Body of pancreas (tissue), 4 donors: ENCODE measurements at regions not wholly inside any gene's neighbourhood (a gene's known extent, or its start where the extent isn't known, plus 50 kb on each side); places are given as distances from the start of the nearest gene placed in this dataset.

Source experiments
- ATAC-seq: fragments of 150-250 bp; one replicate; pipeline ENCODE4 v1.9.1; 2016
- DNase-seq, 4 donors: peaks; one replicate each; pipeline ENCODE4 v3.0.0-alpha.2; 2019
- H3K27ac ChIP-seq, 4 donors: fragments of 200-600 bp; sonication (generic); 1 replicate in 3 of 4; 2 replicates in 1 of 4; pipeline versions ENCODE4 v1.5.1 to v1.6.1; 2016 to 2019; ENCODE audit warnings: mild to moderate bottlenecking in 1 of 4, mixed read lengths in 1 of 4, moderate library complexity in 1 of 4
- H3K27me3 ChIP-seq, 2 donors: fragments of 200-600 bp; sonication (generic); one replicate each; pipeline ENCODE4 v1.6.0; 2016; ENCODE audit warnings: mild to moderate bottlenecking in 1 of 2
- H3K36me3 ChIP-seq, 2 donors: fragments of 200-600 bp; sonication (generic); replicated peaks in 1 of 2; 2 replicates each; pipeline ENCODE4 v1.5.1; 2016; ENCODE audit warnings: low read depth in 2 of 2; ENCODE audit not compliant: insufficient read depth in 1 of 2
- H3K4me1 ChIP-seq: fragments of 200-600 bp; sonication (generic); one replicate; pipeline ENCODE4 v1.6.0; 2016
- H3K4me3 ChIP-seq, 2 donors: fragments of 200-600 bp; sonication (generic); 1 replicate in 1 of 2; 2 replicates in 1 of 2; pipeline ENCODE4 v1.5.1; 2016 to 2019
- H3K9me3 ChIP-seq, 3 donors: fragments of 200-600 bp; sonication (generic); 1 replicate in 2 of 3; 2 replicates in 1 of 3; pipeline ENCODE4 v1.5.1; 2016
- CTCF ChIP-seq, 7 experiments: fragments of 450-650 bp in 4 of 7; fragments of 200-600 bp in 3 of 7; sonication (generic) in 3 of 7; IDR thresholded peaks; one replicate each; pipeline ENCODE4 v1.5.1; 2016 to 2019; ENCODE audit warnings: antibody characterized with exemption in 7 of 7
- POLR2A ChIP-seq, 3 donors: fragments of 450-650 bp; IDR thresholded peaks; one replicate each; pipeline ENCODE4 v1.6.1; 2016; ENCODE audit warnings: antibody characterized with exemption in 3 of 3, mild to moderate bottlenecking in 2 of 3
- WGBS, 2 donors: methylation state at CpG; one replicate each; pipeline ENCODE4 v1.1.5; 2017; 5-methylcytosine and 5-hydroxymethylcytosine counted together
- intact Hi-C: fragments of 100-400 bp; cut with DNase I; formaldehyde crosslinking; loops from one replicate; pipeline ENCODE4 v1.15.1; 2023

GRCh38 chr10:128645486-128645885 is 519.3 kb upstream of the MKI67 start:
- H3K27ac ChIP-seq: no peak overlapping the region
- H3K9me3 ChIP-seq: no peaks in the 10 kb centered on the region
- ATAC-seq (no peak), DNase-seq (no peak)
- no peak overlapping the region for H3K4me3 ChIP-seq
- WGBS, 2 donors: 75 to 76% methylated on average over 2 of the region's 2 CpGs
- no peaks in the 10 kb centered on the region for H3K4me1 ChIP-seq
- H3K27me3 ChIP-seq: peaks cover 0 to 3% of the 10 kb centered on the region in 2 donors
- TF ChIP-seq CTCF (IDR thresholded peaks at IDR 0.05): no peak
- no peak for TF ChIP-seq POLR2A (IDR thresholded peaks at IDR 0.05)
- no peaks in the 10 kb centered on the region for H3K36me3 ChIP-seq
- intact Hi-C loops: no loop called here

DNA sequence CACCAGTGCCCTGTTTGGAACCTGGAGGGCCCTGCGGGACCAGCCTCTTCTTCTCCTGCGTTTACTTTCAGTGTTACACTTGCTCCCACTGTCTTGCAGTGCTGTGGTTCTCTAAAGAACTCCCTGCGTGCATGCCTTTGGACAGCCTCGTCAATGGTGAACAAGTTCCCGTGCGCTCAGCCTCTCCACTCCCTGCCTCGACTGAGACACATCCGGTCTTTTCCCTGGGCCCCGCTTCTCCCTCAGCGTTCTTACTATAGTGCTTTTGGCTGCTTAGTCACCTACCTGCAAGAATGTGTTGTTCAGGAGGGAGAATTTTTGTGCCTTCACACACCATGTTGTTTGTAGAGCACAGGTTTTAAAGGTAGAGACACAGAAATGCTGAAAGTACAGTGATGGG is 520.7 kb upstream of the MKI67 start:
- WGBS, 2 donors: 77 to 79% methylated on average over 10 of the region's 10 CpGs
- no peaks in the 10 kb centered on the region for H3K36me3 ChIP-seq

GRCh38 chr10:128657548-128657947 is 531.3 kb upstream of the MKI67 start:
- H3K27ac ChIP-seq: no peak overlapping the region
- DNase-seq: no peak
- H3K36me3 ChIP-seq: no peaks in the 10 kb centered on the region
- H3K9me3 ChIP-seq: no peaks in the 10 kb centered on the region
- H3K4me1 ChIP-seq: no peaks in the 10 kb centered on the region
- no peaks in the 10 kb centered on the region for H3K27me3 ChIP-seq
- ATAC-seq: no peak
- intact Hi-C loops: no loop called here
- TF ChIP-seq CTCF (IDR thresholded peaks at IDR 0.05): no peak
- TF ChIP-seq POLR2A (IDR thresholded peaks at IDR 0.05): no peak
- H3K4me3 ChIP-seq: no peak overlapping the region
- 33 to 37% methylated on average over 10 to 11 of the region's 11 CpGs for WGBS, 2 donors

More for the DNA sequence above, 520.7 kb upstream of the MKI67 start:
- no peak overlapping the region for H3K27ac ChIP-seq
- no peak overlapping the region for H3K4me3 ChIP-seq
- intact Hi-C loops: no loop called here
- peaks cover 0 to 3% of the 10 kb centered on the region in 2 donors for H3K27me3 ChIP-seq
- no peaks in the 10 kb centered on the region for H3K9me3 ChIP-seq
- no peaks in the 10 kb centered on the region for H3K4me1 ChIP-seq
- DNase-seq (no peak), ATAC-seq (no peak)
- TF ChIP-seq POLR2A (IDR thresholded peaks at IDR 0.05) (no peak), CTCF (IDR thresholded peaks at IDR 0.05) (no peak)

DNA sequence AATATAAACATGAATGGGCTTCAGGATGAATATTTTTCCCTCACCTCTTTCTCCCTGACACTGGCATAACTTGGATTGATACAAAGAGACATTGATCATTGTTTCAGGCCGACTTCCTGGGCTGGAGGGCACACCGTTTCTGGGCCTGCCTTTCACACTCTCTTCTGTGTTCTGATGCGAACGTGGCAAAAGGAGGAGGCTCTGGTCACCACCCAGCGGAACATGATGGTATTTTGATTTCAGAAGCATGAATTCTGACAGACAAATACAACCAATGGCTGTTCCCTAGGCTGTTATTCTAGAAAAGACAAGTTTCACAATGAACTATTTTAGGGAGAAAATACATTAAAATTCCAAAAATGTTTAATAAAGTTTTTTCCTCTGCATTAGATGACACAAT is 534.5 kb upstream of the MKI67 start:
- Histone ChIP-seq H3K36me3 (no peaks in the 10 kb centered on the region), H3K27ac (no peak overlapping the region), H3K4me3 (no peak overlapping the region), H3K4me1 (no peaks in the 10 kb centered on the region), H3K27me3 (no peaks in the 10 kb centered on the region), H3K9me3 (peaks cover 0 to 6% (median 0%) of the 10 kb centered on the region in 3 donors)
- WGBS, 2 donors: 43 to 63% methylated on average over 5 of the region's 5 CpGs
- intact Hi-C loops: no loop called here
- no peak for ATAC-seq
- no peak for DNase-seq
- TF ChIP-seq POLR2A (IDR thresholded peaks at IDR 0.05) (no peak), CTCF (IDR thresholded peaks at IDR 0.05) (no peak)

DNA sequence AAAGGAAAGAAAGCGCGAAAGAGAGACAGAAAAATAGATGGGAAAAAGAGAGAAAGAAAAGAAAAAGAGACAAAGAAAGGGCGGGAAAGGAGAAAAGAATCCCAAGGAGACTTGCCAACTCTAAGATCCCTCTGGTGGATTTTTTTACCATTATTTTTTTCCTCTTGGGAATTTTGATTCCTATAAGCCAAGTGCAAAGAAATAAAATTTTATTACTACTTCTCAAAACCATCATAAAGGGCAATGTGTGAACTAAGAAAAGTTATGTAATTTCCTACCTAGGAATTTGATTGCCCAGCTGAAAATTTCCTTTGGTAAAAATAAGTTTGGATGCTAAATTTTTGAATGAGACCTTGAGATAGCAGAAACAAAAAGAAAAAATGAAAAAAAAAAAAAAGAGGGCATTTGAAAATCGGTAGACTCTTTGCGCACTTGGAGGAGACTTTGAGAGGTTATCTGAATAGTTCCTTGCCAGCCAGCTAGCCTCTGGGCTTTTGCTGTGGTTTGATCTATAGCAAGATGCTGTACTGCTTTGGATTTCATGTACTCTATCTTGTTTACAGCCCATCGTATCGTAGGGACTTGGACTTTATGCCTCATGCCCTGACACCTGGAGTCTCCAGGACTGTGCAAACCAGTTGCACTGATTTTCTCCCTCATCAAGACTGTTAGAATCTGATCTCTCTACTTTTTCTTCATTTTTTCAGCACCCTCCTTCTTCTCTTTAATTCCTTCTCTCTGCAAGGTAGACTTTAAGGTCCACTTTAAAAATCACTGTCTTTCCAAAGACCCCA is 535.4 kb upstream of the MKI67 start:
- 71% methylated on average over 7 of the region's 7 CpGs for WGBS, 2 donors
- no peak for ATAC-seq
- H3K27ac ChIP-seq: no peak overlapping the region
- intact Hi-C loops: no loop called here
- H3K4me1 ChIP-seq: no peaks in the 10 kb centered on the region
- H3K36me3 ChIP-seq: no peaks in the 10 kb centered on the region
- H3K9me3 ChIP-seq: peaks cover 0 to 6% (median 0%) of the 10 kb centered on the region in 3 donors
- no peaks in the 10 kb centered on the region for H3K27me3 ChIP-seq
- no peak for TF ChIP-seq POLR2A (IDR thresholded peaks at IDR 0.05)
- no peak for TF ChIP-seq CTCF (IDR thresholded peaks at IDR 0.05)
- DNase-seq: no peak
- no peak overlapping the region for H3K4me3 ChIP-seq
